GM12873 (cell line): ENCODE measurements at regions not wholly inside any gene's neighbourhood (a gene's known extent, or its start where the extent isn't known, plus 50 kb on each side); places are given as distances from the start of the nearest gene placed in this dataset.

Experiments used
- CTCF ChIP-seq: IDR thresholded peaks from 2 replicates; pipeline ENCODE4 v1.5.1; 2012; ENCODE audit warnings: low read depth, mild to moderate bottlenecking, moderate library complexity, low read length, control low read depth; ENCODE audit not compliant: insufficient read depth; ENCODE audit errors: missing control alignments

- no peak for TF ChIP-seq CTCF
Measured at GRCh38 chr16:65576139-65576538, 454.3 kb upstream of the CDH11 start.

DNA sequence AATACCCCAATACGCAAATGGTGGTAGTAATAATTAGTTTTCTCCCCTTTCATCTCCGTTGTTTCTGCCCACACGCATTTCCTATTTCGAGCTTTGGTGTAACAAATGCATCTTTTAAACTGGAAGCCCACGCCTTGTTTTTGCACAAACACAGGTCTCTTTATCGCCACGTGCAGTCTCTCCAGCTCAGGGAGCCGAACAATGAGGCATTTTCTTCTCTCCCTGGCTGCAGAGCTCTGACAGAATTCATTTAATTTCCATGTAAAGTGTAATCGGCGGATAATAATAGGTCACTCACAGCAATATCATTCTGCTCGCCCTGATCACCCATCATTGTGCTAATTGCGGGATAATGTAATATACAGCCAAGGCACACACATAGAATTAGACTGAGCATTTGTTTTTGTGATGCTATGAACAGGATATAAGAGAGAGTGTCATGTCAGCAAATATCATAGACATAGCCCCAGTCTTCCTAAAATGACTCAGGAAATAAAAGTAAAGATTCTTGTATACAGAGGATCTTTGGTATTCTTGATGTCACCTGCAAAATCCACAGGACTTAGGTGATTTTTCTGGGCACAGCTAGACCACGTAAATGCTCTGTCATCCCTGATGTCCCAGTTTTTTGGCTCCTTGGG, 452.6 kb upstream of the CDH11 start:
- no peak for TF ChIP-seq CTCF

- TF ChIP-seq CTCF = no peak
Measured at GRCh38 chr16:65572156-65572555, 450.3 kb upstream of the CDH11 start.

- no peak for TF ChIP-seq CTCF
Measured at GRCh38 chr16:65570261-65570660, 448.4 kb upstream of the CDH11 start.

- TF ChIP-seq CTCF = no peak
Measured at GRCh38 chr16:65559846-65560245, 438.0 kb upstream of the CDH11 start.

DNA sequence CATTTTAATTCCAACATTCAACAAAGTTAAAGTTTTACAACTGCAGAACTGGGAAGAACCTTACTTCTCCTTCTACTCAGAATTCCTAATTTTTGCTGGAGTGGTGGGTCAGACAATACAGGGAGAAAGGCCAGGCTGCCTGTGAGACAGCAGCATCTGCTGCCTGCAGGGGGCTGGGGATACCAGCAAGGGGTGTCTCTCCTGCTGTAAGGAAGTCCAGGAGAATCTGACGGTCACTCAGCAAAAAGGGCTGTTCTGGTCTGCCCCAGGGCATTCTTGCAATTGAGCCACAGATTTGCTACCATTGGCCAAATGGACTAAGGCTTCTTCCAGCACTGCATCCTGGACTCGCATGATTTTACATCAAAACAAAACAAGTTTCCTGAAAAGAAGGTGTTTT, 426.6 kb upstream of the CDH11 start:
- TF ChIP-seq CTCF = no peak

DNA sequence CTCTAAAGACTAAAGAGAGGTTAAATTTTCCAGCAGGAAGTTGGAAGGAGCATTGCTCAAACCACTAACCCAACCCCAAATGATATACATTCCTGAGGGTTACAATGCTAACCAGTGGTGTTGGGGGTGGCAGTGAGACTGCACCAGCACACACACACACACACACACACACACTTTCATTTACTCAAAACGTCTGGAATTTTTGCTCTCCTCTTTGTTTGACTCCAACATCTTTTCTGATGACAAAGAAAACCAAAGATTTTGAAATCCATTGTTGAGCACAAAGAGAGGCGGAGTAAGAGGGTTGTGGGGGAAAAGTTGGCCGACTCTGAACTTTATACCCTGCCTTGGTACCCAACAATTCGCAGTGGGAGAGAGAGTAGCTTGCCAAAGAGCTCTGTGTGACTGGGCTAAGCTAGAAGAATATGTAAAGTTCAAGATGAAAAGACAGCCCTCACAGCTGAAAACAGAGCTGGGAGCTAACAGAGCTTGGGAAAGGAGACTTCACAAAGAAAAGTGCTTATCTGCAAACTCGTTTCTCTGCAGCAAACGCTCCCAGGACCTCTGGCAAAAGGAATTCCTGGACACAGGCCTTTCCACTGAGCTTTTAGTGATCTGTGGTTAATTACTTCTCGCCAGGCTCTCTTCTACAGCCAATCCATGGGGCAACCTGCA, 426.0 kb upstream of the CDH11 start:
- TF ChIP-seq CTCF = no peak
